ENCODE measurements at regions not wholly inside any gene's neighbourhood (a gene's known extent, or its start where the extent isn't known, plus 50 kb on each side); places are given as distances from the start of the nearest gene placed in this dataset.

GRCh38 chr14:38828183-38828827, 274.7 kb downstream of the SEC23A start:
- TF ChIP-seq ZNF214 (tag by site-specific recombination; IDR thresholded peaks at IDR 0.05; ENCODE audit: borderline replicate concordance) (no peak), ZNF350 (tag by site-specific recombination; IDR thresholded peaks at IDR 0.05) (no peak), ZNF121 (tag by site-specific recombination; IDR thresholded peaks at IDR 0.05) (no peak), ZNF132 (tag by site-specific recombination; IDR thresholded peaks at IDR 0.05; ENCODE audit: borderline replicate concordance) (no peak), EGR2 (tag by site-specific recombination; IDR thresholded peaks at IDR 0.05; ENCODE audit: low read depth) (no peak), ZBTB8A (tag by site-specific recombination; IDR thresholded peaks at IDR 0.05) (no peak), ZNF114 (tag by site-specific recombination; IDR thresholded peaks at IDR 0.05) (no peak), ZNF843 (tag by site-specific recombination; IDR thresholded peaks at IDR 0.05) (no peak)
- TF ChIP-seq, protein P1, sequence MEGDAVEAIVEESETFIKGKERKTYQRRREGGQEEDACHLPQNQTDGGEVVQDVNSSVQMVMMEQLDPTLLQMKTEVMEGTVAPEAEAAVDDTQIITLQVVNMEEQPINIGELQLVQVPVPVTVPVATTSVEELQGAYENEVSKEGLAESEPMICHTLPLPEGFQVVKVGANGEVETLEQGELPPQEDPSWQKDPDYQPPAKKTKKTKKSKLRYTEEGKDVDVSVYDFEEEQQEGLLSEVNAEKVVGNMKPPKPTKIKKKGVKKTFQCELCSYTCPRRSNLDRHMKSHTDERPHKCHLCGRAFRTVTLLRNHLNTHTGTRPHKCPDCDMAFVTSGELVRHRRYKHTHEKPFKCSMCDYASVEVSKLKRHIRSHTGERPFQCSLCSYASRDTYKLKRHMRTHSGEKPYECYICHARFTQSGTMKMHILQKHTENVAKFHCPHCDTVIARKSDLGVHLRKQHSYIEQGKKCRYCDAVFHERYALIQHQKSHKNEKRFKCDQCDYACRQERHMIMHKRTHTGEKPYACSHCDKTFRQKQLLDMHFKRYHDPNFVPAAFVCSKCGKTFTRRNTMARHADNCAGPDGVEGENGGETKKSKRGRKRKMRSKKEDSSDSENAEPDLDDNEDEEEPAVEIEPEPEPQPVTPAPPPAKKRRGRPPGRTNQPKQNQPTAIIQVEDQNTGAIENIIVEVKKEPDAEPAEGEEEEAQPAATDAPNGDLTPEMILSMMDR (tag by site-specific recombination; IDR thresholded peaks at IDR 0.05), result no peak
- TF ChIP-seq, protein P2, sequence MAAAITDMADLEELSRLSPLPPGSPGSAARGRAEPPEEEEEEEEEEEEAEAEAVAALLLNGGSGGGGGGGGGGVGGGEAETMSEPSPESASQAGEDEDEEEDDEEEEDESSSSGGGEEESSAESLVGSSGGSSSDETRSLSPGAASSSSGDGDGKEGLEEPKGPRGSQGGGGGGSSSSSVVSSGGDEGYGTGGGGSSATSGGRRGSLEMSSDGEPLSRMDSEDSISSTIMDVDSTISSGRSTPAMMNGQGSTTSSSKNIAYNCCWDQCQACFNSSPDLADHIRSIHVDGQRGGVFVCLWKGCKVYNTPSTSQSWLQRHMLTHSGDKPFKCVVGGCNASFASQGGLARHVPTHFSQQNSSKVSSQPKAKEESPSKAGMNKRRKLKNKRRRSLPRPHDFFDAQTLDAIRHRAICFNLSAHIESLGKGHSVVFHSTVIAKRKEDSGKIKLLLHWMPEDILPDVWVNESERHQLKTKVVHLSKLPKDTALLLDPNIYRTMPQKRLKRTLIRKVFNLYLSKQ (tag by site-specific recombination; IDR thresholded peaks at IDR 0.05; ENCODE audit: borderline replicate concordance), result no peak
- TF ChIP-seq, protein P3, sequence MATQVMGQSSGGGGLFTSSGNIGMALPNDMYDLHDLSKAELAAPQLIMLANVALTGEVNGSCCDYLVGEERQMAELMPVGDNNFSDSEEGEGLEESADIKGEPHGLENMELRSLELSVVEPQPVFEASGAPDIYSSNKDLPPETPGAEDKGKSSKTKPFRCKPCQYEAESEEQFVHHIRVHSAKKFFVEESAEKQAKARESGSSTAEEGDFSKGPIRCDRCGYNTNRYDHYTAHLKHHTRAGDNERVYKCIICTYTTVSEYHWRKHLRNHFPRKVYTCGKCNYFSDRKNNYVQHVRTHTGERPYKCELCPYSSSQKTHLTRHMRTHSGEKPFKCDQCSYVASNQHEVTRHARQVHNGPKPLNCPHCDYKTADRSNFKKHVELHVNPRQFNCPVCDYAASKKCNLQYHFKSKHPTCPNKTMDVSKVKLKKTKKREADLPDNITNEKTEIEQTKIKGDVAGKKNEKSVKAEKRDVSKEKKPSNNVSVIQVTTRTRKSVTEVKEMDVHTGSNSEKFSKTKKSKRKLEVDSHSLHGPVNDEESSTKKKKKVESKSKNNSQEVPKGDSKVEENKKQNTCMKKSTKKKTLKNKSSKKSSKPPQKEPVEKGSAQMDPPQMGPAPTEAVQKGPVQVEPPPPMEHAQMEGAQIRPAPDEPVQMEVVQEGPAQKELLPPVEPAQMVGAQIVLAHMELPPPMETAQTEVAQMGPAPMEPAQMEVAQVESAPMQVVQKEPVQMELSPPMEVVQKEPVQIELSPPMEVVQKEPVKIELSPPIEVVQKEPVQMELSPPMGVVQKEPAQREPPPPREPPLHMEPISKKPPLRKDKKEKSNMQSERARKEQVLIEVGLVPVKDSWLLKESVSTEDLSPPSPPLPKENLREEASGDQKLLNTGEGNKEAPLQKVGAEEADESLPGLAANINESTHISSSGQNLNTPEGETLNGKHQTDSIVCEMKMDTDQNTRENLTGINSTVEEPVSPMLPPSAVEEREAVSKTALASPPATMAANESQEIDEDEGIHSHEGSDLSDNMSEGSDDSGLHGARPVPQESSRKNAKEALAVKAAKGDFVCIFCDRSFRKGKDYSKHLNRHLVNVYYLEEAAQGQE (tag by site-specific recombination; IDR thresholded peaks at IDR 0.05), result no peak
- TF ChIP-seq, protein P4, sequence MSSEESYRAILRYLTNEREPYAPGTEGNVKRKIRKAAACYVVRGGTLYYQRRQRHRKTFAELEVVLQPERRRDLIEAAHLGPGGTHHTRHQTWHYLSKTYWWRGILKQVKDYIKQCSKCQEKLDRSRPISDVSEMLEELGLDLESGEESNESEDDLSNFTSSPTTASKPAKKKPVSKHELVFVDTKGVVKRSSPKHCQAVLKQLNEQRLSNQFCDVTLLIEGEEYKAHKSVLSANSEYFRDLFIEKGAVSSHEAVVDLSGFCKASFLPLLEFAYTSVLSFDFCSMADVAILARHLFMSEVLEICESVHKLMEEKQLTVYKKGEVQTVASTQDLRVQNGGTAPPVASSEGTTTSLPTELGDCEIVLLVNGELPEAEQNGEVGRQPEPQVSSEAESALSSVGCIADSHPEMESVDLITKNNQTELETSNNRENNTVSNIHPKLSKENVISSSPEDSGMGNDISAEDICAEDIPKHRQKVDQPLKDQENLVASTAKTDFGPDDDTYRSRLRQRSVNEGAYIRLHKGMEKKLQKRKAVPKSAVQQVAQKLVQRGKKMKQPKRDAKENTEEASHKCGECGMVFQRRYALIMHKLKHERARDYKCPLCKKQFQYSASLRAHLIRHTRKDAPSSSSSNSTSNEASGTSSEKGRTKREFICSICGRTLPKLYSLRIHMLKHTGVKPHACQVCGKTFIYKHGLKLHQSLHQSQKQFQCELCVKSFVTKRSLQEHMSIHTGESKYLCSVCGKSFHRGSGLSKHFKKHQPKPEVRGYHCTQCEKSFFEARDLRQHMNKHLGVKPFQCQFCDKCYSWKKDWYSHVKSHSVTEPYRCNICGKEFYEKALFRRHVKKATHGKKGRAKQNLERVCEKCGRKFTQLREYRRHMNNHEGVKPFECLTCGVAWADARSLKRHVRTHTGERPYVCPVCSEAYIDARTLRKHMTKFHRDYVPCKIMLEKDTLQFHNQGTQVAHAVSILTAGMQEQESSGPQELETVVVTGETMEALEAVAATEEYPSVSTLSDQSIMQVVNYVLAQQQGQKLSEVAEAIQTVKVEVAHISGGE (tag by site-specific recombination; conservative IDR thresholded peaks at IDR 0.05; ENCODE audit: low read depth), result no peak

Measured in HEK293 (cell line).